Esophagus squamous epithelium (tissue), 5 donors: ENCODE measurements at regions not wholly inside any gene's neighbourhood (a gene's known extent, or its start where the extent isn't known, plus 50 kb on each side); places are given as distances from the start of the nearest gene placed in this dataset.

Experiments
- DNase-seq: peaks from one replicate; lab custom pipeline; 2025; lab: John Stamatoyannopoulos, UW
- H3K27ac ChIP-seq, 4 donors: fragments of 200-600 bp; sonication (generic); one replicate each; pipeline ENCODE4 v1.5.1; 2016 to 2019; ENCODE audit warnings: mild to moderate bottlenecking in 1 of 4
- H3K27me3 ChIP-seq, 4 donors: fragments of 200-600 bp; sonication (generic); 1 replicate in 3 of 4; 2 replicates in 1 of 4; pipeline versions ENCODE4 v1.5.1 to v1.6.0; 2017 to 2021; ENCODE audit warnings: antibody characterized with exemption in 1 of 4
- H3K36me3 ChIP-seq, 3 donors: fragments of 200-600 bp; sonication (generic); one replicate each; pipeline ENCODE4 v1.5.1; 2016 to 2019
- H3K4me1 ChIP-seq, 3 donors: fragments of 200-600 bp; sonication (generic); one replicate each; pipeline ENCODE4 v1.5.1; 2017 to 2019
- H3K4me3 ChIP-seq, 4 donors: fragments of 200-600 bp; sonication (generic); 1 replicate in 3 of 4; 2 replicates in 1 of 4; pipeline ENCODE4 v1.5.1; 2016 to 2019; ENCODE audit warnings: mild to moderate bottlenecking in 2 of 4, moderate library complexity in 1 of 4
- H3K9me3 ChIP-seq, 3 donors: fragments of 200-600 bp; sonication (generic); one replicate each; pipeline ENCODE4 v1.5.1; 2016 to 2019
- CTCF ChIP-seq, 6 experiments: fragments of 450-650 bp in 4 of 6; fragments of 200-600 bp in 2 of 6; sonication (generic) in 2 of 6; IDR thresholded peaks; one replicate each; pipeline ENCODE4 v1.5.1; 2016 to 2019; ENCODE audit warnings: antibody characterized with exemption in 6 of 6, mild to moderate bottlenecking in 4 of 6, moderate library complexity in 4 of 6
- POLR2A ChIP-seq, 4 donors: fragments of 450-650 bp; IDR thresholded peaks; one replicate each; pipeline ENCODE4 v1.6.1; 2017; ENCODE audit warnings: antibody characterized with exemption in 4 of 4, mild to moderate bottlenecking in 4 of 4, moderate library complexity in 3 of 4
- WGBS, 2 donors: methylation state at CpG; one replicate each; pipeline ENCODE4 v1.1.5; 2018; 5-methylcytosine and 5-hydroxymethylcytosine counted together
- intact Hi-C: fragments of 100-400 bp; cut with DNase I; formaldehyde crosslinking; loops from one replicate; pipeline ENCODE4 v1.15.0; 2022
- donor health status: DM: yes; HTN: yes; CAD: no.

GRCh38 chr13:39108783-39109182, 70.5 kb downstream of the NHLRC3 start:
- Histone ChIP-seq H3K27ac (no peak overlapping the region), H3K4me1 (no peaks in the 10 kb centered on the region), H3K27me3 (peaks cover 0 to 24% (median 1%) of the 10 kb centered on the region in 4 donors), H3K36me3 (no peaks in the 10 kb centered on the region), H3K4me3 (no peak overlapping the region), H3K9me3 (no peaks in the 10 kb centered on the region)
- no peak for TF ChIP-seq CTCF (IDR thresholded peaks at IDR 0.05)
- no peak for TF ChIP-seq POLR2A (IDR thresholded peaks at IDR 0.05)
- DNase-seq = no peak
- intact Hi-C loops = no loop called here
- 53 to 58% methylated on average over 2 of the region's 2 CpGs for WGBS, 2 donors

GRCh38 chr13:39110518-39111097, 72.4 kb downstream of the NHLRC3 start:
- Histone ChIP-seq H3K36me3 (no peaks in the 10 kb centered on the region), H3K27ac (no peak overlapping the region), H3K4me3 (no peak overlapping the region), H3K4me1 (no peaks in the 10 kb centered on the region), H3K9me3 (no peaks in the 10 kb centered on the region), H3K27me3 (peaks cover 0 to 24% (median 1%) of the 10 kb centered on the region in 4 donors)
- no peak for TF ChIP-seq CTCF (IDR thresholded peaks at IDR 0.05)
- no peak for TF ChIP-seq POLR2A (IDR thresholded peaks at IDR 0.05)
- WGBS, 2 donors = 90 to 93% methylated on average over 2 of the region's 2 CpGs
- intact Hi-C loops = no loop called here
- no peak for DNase-seq

GRCh38 chr13:39111145-39111544, 72.9 kb downstream of the NHLRC3 start:
- no peak overlapping the region for H3K4me3 ChIP-seq
- 0 to 29% methylated on average over 2 of the region's 2 CpGs for WGBS, 2 donors
- no peak overlapping the region for H3K27ac ChIP-seq
- H3K4me1 ChIP-seq = no peaks in the 10 kb centered on the region
- intact Hi-C loops = no loop called here
- no peak for DNase-seq
- no peaks in the 10 kb centered on the region for H3K36me3 ChIP-seq
- H3K27me3 ChIP-seq = peaks cover 0 to 24% (median 1%) of the 10 kb centered on the region in 4 donors
- TF ChIP-seq POLR2A (IDR thresholded peaks at IDR 0.05) (no peak), CTCF (IDR thresholded peaks at IDR 0.05) (no peak)
- H3K9me3 ChIP-seq = no peaks in the 10 kb centered on the region

DNA sequence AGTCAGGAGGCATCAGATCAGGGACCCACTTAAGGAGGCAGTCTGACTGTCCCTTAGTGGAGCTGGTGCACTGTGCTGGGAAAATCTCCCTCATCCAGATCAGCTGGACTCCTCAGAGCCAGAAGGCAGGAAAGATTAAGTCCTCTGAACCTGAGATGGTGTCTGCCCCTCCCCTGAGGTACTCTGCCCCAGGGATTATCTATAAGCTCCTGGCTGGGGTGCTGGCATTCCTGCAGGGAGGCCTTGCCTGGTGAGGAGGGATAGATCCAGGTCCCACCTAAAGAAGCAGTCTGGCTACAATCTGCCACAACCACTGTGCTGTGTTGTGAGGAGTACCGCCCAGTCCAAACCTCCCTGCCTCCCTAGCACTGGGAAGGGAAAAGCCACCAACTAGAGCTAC, 81.2 kb downstream of the NHLRC3 start:
- no peak for DNase-seq
- Histone ChIP-seq H3K27ac (no peak overlapping the region), H3K4me1 (no peaks in the 10 kb centered on the region), H3K27me3 (peaks cover 0 to 18% (median 0%) of the 10 kb centered on the region in 4 donors), H3K9me3 (no peaks in the 10 kb centered on the region), H3K36me3 (no peaks in the 10 kb centered on the region), H3K4me3 (no peak overlapping the region)
- no peak for TF ChIP-seq POLR2A (IDR thresholded peaks at IDR 0.05)
- no peak for TF ChIP-seq CTCF (IDR thresholded peaks at IDR 0.05)
- intact Hi-C loops = no loop called here
- WGBS, 2 donors = no CpG with 5 or more reads among the region's 1 CpG

DNA sequence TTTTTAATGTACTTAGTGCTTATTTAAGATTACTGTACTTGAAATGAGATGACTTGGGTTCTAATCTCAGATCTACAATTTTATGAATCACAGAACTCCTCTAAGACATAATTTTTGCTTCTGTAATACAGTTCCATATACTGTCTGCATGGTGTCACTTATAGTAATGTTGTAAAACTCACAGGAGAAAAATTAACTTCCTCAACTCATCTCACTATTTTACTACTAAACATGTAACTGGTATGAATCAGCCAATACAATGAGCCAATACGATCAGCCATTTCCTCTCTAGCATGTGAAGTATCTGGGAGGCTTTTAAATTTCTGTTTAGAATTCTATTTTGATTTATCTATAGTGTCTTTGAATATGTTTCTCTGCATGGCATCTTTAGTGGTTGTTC, 85.3 kb downstream of the NHLRC3 start:
- no peaks in the 10 kb centered on the region for H3K36me3 ChIP-seq
- intact Hi-C loops = no loop called here
- H3K4me3 ChIP-seq = no peak overlapping the region
- no peak overlapping the region for H3K27ac ChIP-seq
- peaks cover 0 to 56% (median 0%) of the 10 kb centered on the region in 4 donors for H3K27me3 ChIP-seq
- no peak for DNase-seq
- TF ChIP-seq POLR2A (IDR thresholded peaks at IDR 0.05) (no peak), CTCF (IDR thresholded peaks at IDR 0.05) (no peak)
- 51 to 57% methylated on average over 1 of the region's 1 CpG for WGBS, 2 donors
- no peaks in the 10 kb centered on the region for H3K9me3 ChIP-seq
- no peaks in the 10 kb centered on the region for H3K4me1 ChIP-seq
